ENCODE measurements at regions not wholly inside any gene's neighbourhood (a gene's known extent, or its start where the extent isn't known, plus 50 kb on each side); places are given as distances from the start of the nearest gene placed in this dataset.

DNA sequence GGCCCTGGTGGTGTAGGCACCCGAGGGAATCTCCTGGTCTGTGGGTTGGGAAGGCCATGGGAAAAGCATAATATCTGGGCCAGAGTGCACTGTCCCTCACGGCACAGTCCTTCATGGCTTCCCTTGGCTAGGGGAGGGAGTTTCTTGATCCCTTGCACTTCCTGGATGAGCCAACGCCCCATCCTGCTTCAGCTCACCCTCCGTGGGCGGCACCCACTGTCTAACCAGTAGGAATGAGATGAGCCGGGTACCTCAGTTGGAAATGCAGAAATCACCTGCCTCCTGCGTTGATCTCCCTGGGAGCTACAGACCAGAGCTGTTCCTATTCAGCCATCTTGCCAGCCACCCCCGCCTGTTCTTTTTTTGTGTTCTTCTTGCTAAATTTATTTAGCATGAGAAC is 134.4 kb downstream of the LEPR start:
- no peaks in the 10 kb centered on the region for H3K36me3 ChIP-seq (ENCODE audit: control insufficient read depth in 4 of 4, insufficient read depth in 4 of 4, low read length in 4 of 4)
- WGBS, 2 donors = 80 to 87% methylated on average over 8 of the region's 8 CpGs
- H3K9ac ChIP-seq (ENCODE audit: insufficient read depth in 1 of 2, low read length in 2 of 2) = no peak overlapping the region
- no peak overlapping the region for H3K27ac ChIP-seq (ENCODE audit: low read depth in 1 of 2, low read length in 1 of 2)
- H3K4me1 ChIP-seq (ENCODE audit: control insufficient read depth in 5 of 5, insufficient read depth in 5 of 5, low read length in 5 of 5) = peaks cover 0 to 3% (median 0%) of the 10 kb centered on the region in 5 donors
- ATAC-seq (ENCODE audit: insufficient read depth, low FRiP score) (no peak), DNase-seq (no peak)
- no peak overlapping the region for H3K4me3 ChIP-seq
- TF ChIP-seq, protein P1, sequence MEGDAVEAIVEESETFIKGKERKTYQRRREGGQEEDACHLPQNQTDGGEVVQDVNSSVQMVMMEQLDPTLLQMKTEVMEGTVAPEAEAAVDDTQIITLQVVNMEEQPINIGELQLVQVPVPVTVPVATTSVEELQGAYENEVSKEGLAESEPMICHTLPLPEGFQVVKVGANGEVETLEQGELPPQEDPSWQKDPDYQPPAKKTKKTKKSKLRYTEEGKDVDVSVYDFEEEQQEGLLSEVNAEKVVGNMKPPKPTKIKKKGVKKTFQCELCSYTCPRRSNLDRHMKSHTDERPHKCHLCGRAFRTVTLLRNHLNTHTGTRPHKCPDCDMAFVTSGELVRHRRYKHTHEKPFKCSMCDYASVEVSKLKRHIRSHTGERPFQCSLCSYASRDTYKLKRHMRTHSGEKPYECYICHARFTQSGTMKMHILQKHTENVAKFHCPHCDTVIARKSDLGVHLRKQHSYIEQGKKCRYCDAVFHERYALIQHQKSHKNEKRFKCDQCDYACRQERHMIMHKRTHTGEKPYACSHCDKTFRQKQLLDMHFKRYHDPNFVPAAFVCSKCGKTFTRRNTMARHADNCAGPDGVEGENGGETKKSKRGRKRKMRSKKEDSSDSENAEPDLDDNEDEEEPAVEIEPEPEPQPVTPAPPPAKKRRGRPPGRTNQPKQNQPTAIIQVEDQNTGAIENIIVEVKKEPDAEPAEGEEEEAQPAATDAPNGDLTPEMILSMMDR (IDR thresholded peaks at IDR 0.05; ENCODE audit: control extremely low read depth, extremely low read depth) = no peak
- no peaks in the 10 kb centered on the region for H3K27me3 ChIP-seq (ENCODE audit: control insufficient read depth in 3 of 3, insufficient read depth in 3 of 3, low read length in 2 of 3)
- peaks cover 0 to 5% (median 3%) of the 10 kb centered on the region in 4 donors for H3K9me3 ChIP-seq (ENCODE audit: control insufficient read depth in 4 of 4, insufficient read depth in 3 of 4, low read length in 3 of 4)

DNA sequence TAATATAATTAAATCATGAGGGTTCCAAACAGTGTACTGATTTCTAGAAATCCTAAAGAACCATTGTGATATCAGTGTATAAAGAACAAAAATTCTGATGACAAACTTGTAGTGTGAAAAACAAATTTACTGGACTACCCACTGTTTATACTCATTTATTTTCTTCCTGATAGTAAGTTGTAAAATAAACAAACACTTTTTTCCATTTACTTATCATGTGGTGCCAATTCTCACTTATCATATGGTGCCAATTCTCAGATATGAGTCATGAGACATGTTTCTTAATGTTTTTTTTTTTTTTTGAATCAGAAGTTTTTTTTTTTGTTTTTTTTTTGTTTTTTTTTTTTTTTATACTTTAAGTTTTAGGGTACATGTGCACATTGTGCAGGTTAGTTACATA is 137.7 kb downstream of the LEPR start:
- no peaks in the 10 kb centered on the region for H3K36me3 ChIP-seq (ENCODE audit: control insufficient read depth in 4 of 4, insufficient read depth in 4 of 4, low read length in 4 of 4)
- TF ChIP-seq, protein P1 (IDR thresholded peaks at IDR 0.05; ENCODE audit: control extremely low read depth, extremely low read depth) = no peak
- peaks cover 0 to 3% (median 0%) of the 10 kb centered on the region in 5 donors for H3K4me1 ChIP-seq (ENCODE audit: control insufficient read depth in 5 of 5, insufficient read depth in 5 of 5, low read length in 5 of 5)
- no peaks in the 10 kb centered on the region for H3K27me3 ChIP-seq (ENCODE audit: control insufficient read depth in 3 of 3, insufficient read depth in 3 of 3, low read length in 2 of 3)
- H3K9me3 ChIP-seq (ENCODE audit: control insufficient read depth in 4 of 4, insufficient read depth in 3 of 4, low read length in 3 of 4) = peaks cover 0 to 5% (median 3%) of the 10 kb centered on the region in 4 donors
- H3K4me3 ChIP-seq = no peak overlapping the region
- ATAC-seq (ENCODE audit: insufficient read depth, low FRiP score) = no peak
- no peak for DNase-seq
- H3K9ac ChIP-seq (ENCODE audit: insufficient read depth in 1 of 2, low read length in 2 of 2) = no peak overlapping the region
- H3K27ac ChIP-seq (ENCODE audit: low read depth in 1 of 2, low read length in 1 of 2) = no peak overlapping the region

DNA sequence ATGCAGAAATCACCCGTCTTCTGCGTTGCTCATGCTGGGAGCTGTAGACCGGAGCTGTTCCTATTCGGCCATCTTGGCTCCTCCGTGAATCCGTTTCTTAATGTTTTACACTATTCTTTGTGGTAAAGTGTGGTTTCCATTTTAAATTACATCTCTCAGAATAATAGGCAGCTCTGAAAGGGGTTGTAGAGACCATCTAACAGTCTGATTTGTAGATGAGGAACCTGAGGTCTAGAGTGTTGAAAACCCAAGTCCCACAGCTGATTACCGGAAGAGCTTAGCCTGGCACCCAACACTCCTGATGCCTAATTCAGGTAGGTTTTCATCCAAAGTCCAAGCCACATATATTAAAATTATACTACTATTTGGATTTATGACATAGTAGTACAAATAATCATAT is 144.0 kb downstream of the LEPR start:
- Histone ChIP-seq H3K36me3 (ENCODE audit: control insufficient read depth in 4 of 4, insufficient read depth in 4 of 4, low read length in 4 of 4) (no peaks in the 10 kb centered on the region), H3K4me3 (no peak overlapping the region), H3K27me3 (ENCODE audit: control insufficient read depth in 3 of 3, insufficient read depth in 3 of 3, low read length in 2 of 3) (no peaks in the 10 kb centered on the region), H3K9ac (ENCODE audit: insufficient read depth in 1 of 2, low read length in 2 of 2) (no peak overlapping the region), H3K9me3 (ENCODE audit: control insufficient read depth in 4 of 4, insufficient read depth in 3 of 4, low read length in 3 of 4) (no peaks in the 10 kb centered on the region), H3K4me1 (ENCODE audit: control insufficient read depth in 5 of 5, insufficient read depth in 5 of 5, low read length in 5 of 5) (no peaks in the 10 kb centered on the region), H3K27ac (ENCODE audit: low read depth in 1 of 2, low read length in 1 of 2) (no peak overlapping the region)
- 80 to 89% methylated on average over 4 to 7 of the region's 7 CpGs for WGBS, 2 donors
- ATAC-seq (ENCODE audit: insufficient read depth, low FRiP score) (no peak), DNase-seq (no peak)
- TF ChIP-seq, protein P1 (IDR thresholded peaks at IDR 0.05; ENCODE audit: control extremely low read depth, extremely low read depth) = no peak

DNA sequence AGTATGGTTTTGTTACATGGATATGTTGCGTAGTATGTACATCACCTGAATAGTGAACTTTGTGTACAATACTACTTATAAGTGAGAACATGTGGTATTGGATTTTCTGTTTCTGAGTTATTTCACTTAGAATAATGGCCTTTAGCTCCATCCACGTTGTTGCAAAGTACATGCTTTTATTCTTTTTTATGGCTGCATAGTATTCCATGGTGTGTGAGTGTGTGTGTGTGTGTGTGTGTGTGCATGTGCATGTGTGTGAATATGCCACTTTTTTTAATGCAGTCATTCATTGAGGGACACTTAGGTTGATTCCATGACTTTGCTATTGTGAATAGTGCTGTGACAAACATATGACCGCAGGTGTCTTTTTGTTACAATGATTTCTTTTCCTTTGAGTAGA is 147.8 kb downstream of the LEPR start:
- 64 to 72% methylated on average over 3 of the region's 3 CpGs for WGBS, 2 donors
- H3K27me3 ChIP-seq (ENCODE audit: control insufficient read depth in 3 of 3, insufficient read depth in 3 of 3, low read length in 2 of 3) = no peaks in the 10 kb centered on the region
- no peak overlapping the region for H3K4me3 ChIP-seq
- no peak overlapping the region for H3K27ac ChIP-seq (ENCODE audit: low read depth in 1 of 2, low read length in 1 of 2)
- TF ChIP-seq, protein P1 (IDR thresholded peaks at IDR 0.05; ENCODE audit: control extremely low read depth, extremely low read depth) = no peak
- H3K4me1 ChIP-seq (ENCODE audit: control insufficient read depth in 5 of 5, insufficient read depth in 5 of 5, low read length in 5 of 5) = no peaks in the 10 kb centered on the region
- DNase-seq (no peak), ATAC-seq (ENCODE audit: insufficient read depth, low FRiP score) (no peak)
- H3K9me3 ChIP-seq (ENCODE audit: control insufficient read depth in 4 of 4, insufficient read depth in 3 of 4, low read length in 3 of 4) = no peaks in the 10 kb centered on the region
- H3K9ac ChIP-seq (ENCODE audit: insufficient read depth in 1 of 2, low read length in 2 of 2) = no peak overlapping the region
- H3K36me3 ChIP-seq (ENCODE audit: control insufficient read depth in 4 of 4, insufficient read depth in 4 of 4, low read length in 4 of 4) = no peaks in the 10 kb centered on the region
